H1 (cell line): ENCODE measurements at regions not wholly inside any gene's neighbourhood (a gene's known extent, or its start where the extent isn't known, plus 50 kb on each side); places are given as distances from the start of the nearest gene placed in this dataset.

Experiments used
- CTCF ChIA-PET: fragments of 300-600 bp; sonication (Branson Sonifier 250); formaldehyde crosslinking; loops from one replicate; lab custom pipeline; 2021; ENCODE audit not compliant: partially characterized antibody; lab: Charles Lee
- POLR2A ChIA-PET: fragments of 300-600 bp; sonication (Branson Sonifier 250); formaldehyde crosslinking; loops from one replicate; lab custom pipeline; 2021; ENCODE audit warnings: inconsistent platforms; ENCODE audit not compliant: partially characterized antibody; lab: Charles Lee
- DNase-seq, 2 experiments: peaks; one replicate each; pipeline versions ENCODE4 v3.0.0 to v3.0.0-alpha.2; 2010 to 2022; ENCODE audit warnings: low spot score in 2 of 2, low read depth in 1 of 2, mixed read lengths in 1 of 2
- FAIRE-seq: peaks from 2 replicates; lab custom pipeline; 2011; peaks lifted over from hg19 to GRCh38; lab: Jason Lieb, UNC
- H2AFZ ChIP-seq: 2 replicates; pipeline ENCODE4 v1.8.1; 2012; ENCODE audit warnings: low read length, inconsistent platforms
- H2AK5ac ChIP-seq: 2 replicates; pipeline ENCODE4 v1.6.1; 2013; ENCODE audit warnings: low read depth, low read length
- H2BK120ac ChIP-seq: replicated peaks from 2 replicates; pipeline ENCODE3; 2013; ENCODE audit warnings: low read depth, low read length, inconsistent platforms
- H2BK12ac ChIP-seq: 2 replicates; pipeline ENCODE4 v1.6.1; 2013; ENCODE audit warnings: low read depth, low read length
- H2BK15ac ChIP-seq: 2 replicates; pipeline ENCODE4 v1.6.1; 2013; ENCODE audit warnings: low read length
- H2BK20ac ChIP-seq: 2 replicates; pipeline ENCODE4 v1.6.1; 2013; ENCODE audit warnings: low read length
- H2BK5ac ChIP-seq: 2 replicates; pipeline ENCODE4 v1.6.1; 2013; ENCODE audit warnings: low read depth, low read length
- H3K14ac ChIP-seq: 2 replicates; pipeline ENCODE4 v1.6.1; 2013; ENCODE audit warnings: inconsistent platforms; ENCODE audit not compliant: insufficient read length
- H3K18ac ChIP-seq: 2 replicates; pipeline ENCODE4 v1.6.1; 2013; ENCODE audit warnings: low read length; ENCODE audit errors: extremely low read depth
- H3K23ac ChIP-seq: 2 replicates; pipeline ENCODE4 v1.6.1; 2013; ENCODE audit warnings: inconsistent platforms; ENCODE audit not compliant: insufficient read length
- H3K23me2 ChIP-seq: 2 replicates; pipeline ENCODE4 v1.6.1; 2013; ENCODE audit warnings: low read depth, low read length
- H3K27ac ChIP-seq: 2 replicates; pipeline ENCODE4 v1.6.1; 2011; ENCODE audit warnings: low read depth, low read length, inconsistent platforms
- H3K27me3 ChIP-seq, 4 experiments: replicated peaks in 1 of 4; 1 replicate in 1 of 4; 2 replicates in 3 of 4; pipeline versions ENCODE4 v1.6.1 to v1.8.1; 2011 to 2013; ENCODE audit warnings: low read length in 3 of 4, mild to moderate bottlenecking in 3 of 4, inconsistent platforms in 2 of 4, mixed read lengths in 2 of 4, moderate library complexity in 1 of 4; ENCODE audit not compliant: control insufficient read depth in 3 of 4, insufficient read depth in 3 of 4; ENCODE audit errors: extremely low read depth in 1 of 4
- H3K36me3 ChIP-seq, 4 experiments: 2 replicates each; pipeline versions ENCODE4 v1.6.1 to v1.8.1; 2011 to 2013; ENCODE audit warnings: mild to moderate bottlenecking in 4 of 4, low read length in 3 of 4, moderate library complexity in 2 of 4, control low read depth in 1 of 4, inconsistent platforms in 1 of 4; ENCODE audit not compliant: insufficient read depth in 4 of 4, control insufficient read depth in 2 of 4
- H3K4ac ChIP-seq: replicated peaks from 2 replicates; pipeline ENCODE3; 2013; ENCODE audit warnings: low read length, low read depth, mixed read lengths, inconsistent platforms; ENCODE audit not compliant: insufficient read length
- H3K4me1 ChIP-seq, 4 experiments: replicated peaks in 1 of 4; 1 replicate in 1 of 4; 2 replicates in 3 of 4; pipeline versions ENCODE4 v1.6.1 to v1.8.1; 2011 to 2013; ENCODE audit warnings: low read length in 3 of 4, inconsistent platforms in 2 of 4, mixed read lengths in 1 of 4; ENCODE audit not compliant: insufficient read depth in 4 of 4, control insufficient read depth in 3 of 4
- H3K4me2 ChIP-seq, 2 experiments: 2 replicates each; pipeline versions ENCODE4 v1.6.1 to v1.8.1; 2011 to 2013; ENCODE audit warnings: low read depth in 2 of 2, low read length in 2 of 2, control low read depth in 1 of 2, inconsistent platforms in 1 of 2, mild to moderate bottlenecking in 1 of 2; ENCODE audit not compliant: insufficient read depth in 1 of 2
- H3K4me3 ChIP-seq, 4 experiments: fragments of 200-600, 300-600 bp in 1 of 4; sonication (generic), shearing (Covaris generic), sonication (Bioruptor Twin) in 1 of 4; 2 replicates each; pipeline versions ENCODE4 v1.5.1 to v1.8.1; 2011 to 2016; ENCODE audit warnings: low read length in 4 of 4, low read depth in 3 of 4, control low read depth in 2 of 4, inconsistent platforms in 2 of 4, mild to moderate bottlenecking in 2 of 4, mixed read lengths in 1 of 4, moderate library complexity in 1 of 4; ENCODE audit not compliant: insufficient read depth in 2 of 4; ENCODE audit errors: extremely low read depth in 1 of 4
- H3K56ac ChIP-seq: replicated peaks from 2 replicates; pipeline ENCODE3; 2013; ENCODE audit warnings: low read depth, mild to moderate bottlenecking, mixed read lengths, low read length, inconsistent platforms; ENCODE audit not compliant: insufficient read length
- H3K79me1 ChIP-seq: 2 replicates; pipeline ENCODE4 v1.6.1; 2013; ENCODE audit warnings: low read depth, low read length, control low read depth
- H3K79me2 ChIP-seq, 2 experiments: 2 replicates each; pipeline versions ENCODE4 v1.6.1 to v1.8.1; 2012 to 2013; ENCODE audit warnings: low read length in 2 of 2, mild to moderate bottlenecking in 2 of 2, inconsistent platforms in 1 of 2; ENCODE audit not compliant: insufficient read depth in 2 of 2, control insufficient read depth in 1 of 2
- H3K9ac ChIP-seq, 4 experiments: replicated peaks in 1 of 4; 1 replicate in 1 of 4; 2 replicates in 3 of 4; pipeline versions ENCODE4 v1.6.1 to v1.8.1; 2011 to 2013; ENCODE audit warnings: low read depth in 3 of 4, low read length in 3 of 4, control low read depth in 2 of 4, mild to moderate bottlenecking in 2 of 4, moderate library complexity in 2 of 4, inconsistent platforms in 1 of 4; ENCODE audit errors: extremely low read depth in 1 of 4
- H3K9me3 ChIP-seq, 2 experiments: 2 replicates each; pipeline versions ENCODE4 v1.6.1 to v1.8.1; 2012 to 2013; ENCODE audit warnings: mild to moderate bottlenecking in 2 of 2, moderate library complexity in 2 of 2, control low read depth in 1 of 2, inconsistent platforms in 1 of 2, low read depth in 1 of 2, low read length in 1 of 2, mixed read lengths in 1 of 2; ENCODE audit not compliant: insufficient read depth in 2 of 2
- H4K20me1 ChIP-seq, 2 experiments: replicated peaks in 1 of 2; 2 replicates each; pipeline versions ENCODE3 to v1.8.1; 2011 to 2013; ENCODE audit warnings: inconsistent platforms in 2 of 2, low read length in 2 of 2, mild to moderate bottlenecking in 1 of 2; ENCODE audit not compliant: insufficient read depth in 2 of 2, control insufficient read depth in 1 of 2
- H4K5ac ChIP-seq: 2 replicates; pipeline ENCODE4 v1.6.1; 2013; ENCODE audit warnings: low read length, low read depth, mixed read lengths, inconsistent platforms; ENCODE audit not compliant: insufficient read length
- H4K8ac ChIP-seq: 2 replicates; pipeline ENCODE4 v1.8.0; 2013; ENCODE audit warnings: mild to moderate bottlenecking, moderate library complexity, low read length, inconsistent platforms; ENCODE audit not compliant: insufficient read depth; ENCODE audit errors: extremely low read depth
- H4K91ac ChIP-seq: replicated peaks from 2 replicates; pipeline ENCODE3; 2013; ENCODE audit warnings: low read length, mixed read lengths, inconsistent platforms; ENCODE audit not compliant: insufficient read length
- CBX5 ChIP-seq: fragments of 300-800, 300-1000 bp; sonication (generic); IDR thresholded peaks from 2 replicates; pipeline ENCODE4 v1.7.1; 2016; ENCODE audit warnings: antibody characterized with exemption, low read length, low read depth
- FOSL1 ChIP-seq: IDR thresholded peaks from 2 replicates; pipeline ENCODE4 v1.6.1; 2011; ENCODE audit warnings: mild to moderate bottlenecking, low read depth, low read length, moderate library complexity; ENCODE audit not compliant: insufficient read depth
- JUND ChIP-seq: IDR thresholded peaks from 2 replicates; pipeline ENCODE4 v1.6.1; 2011; ENCODE audit warnings: mild to moderate bottlenecking, improper control_type of control experiment, low read length
- KDM1A ChIP-seq: fragments of 200-600, 300-600 bp; sonication (generic); IDR thresholded peaks from 2 replicates; pipeline ENCODE4 v1.7.1; 2016; ENCODE audit warnings: mild to moderate bottlenecking, low read length, borderline replicate concordance
- POLR2AphosphoS5 ChIP-seq: IDR thresholded peaks from 2 replicates; pipeline ENCODE4 v1.6.1; 2011; ENCODE audit warnings: low read depth, low read length
- RAD21 ChIP-seq, 2 experiments: IDR thresholded peaks in 1 of 2; conservative IDR thresholded peaks in 1 of 2; 2 replicates each; pipeline ENCODE4 v1.6.1; 2011; ENCODE audit warnings: low read depth in 2 of 2, low read length in 2 of 2, improper control_type of control experiment in 1 of 2, inconsistent platforms in 1 of 2, mild to moderate bottlenecking in 1 of 2, moderate library complexity in 1 of 2
- RBBP5 ChIP-seq: IDR thresholded peaks from 2 replicates; pipeline ENCODE4 v1.7.1; 2012; ENCODE audit warnings: low read depth, mild to moderate bottlenecking, inconsistent platforms, low read length, moderate library complexity, borderline replicate concordance
- RNF2 ChIP-seq: fragments of 200-900, 300-1000 bp; sonication (generic); IDR thresholded peaks from 2 replicates; pipeline ENCODE4 v1.7.1; 2016; ENCODE audit warnings: borderline replicate concordance, low read depth, mild to moderate bottlenecking, antibody characterized with exemption, low read length; ENCODE audit not compliant: poor library complexity, severe bottlenecking; ENCODE audit errors: missing control alignments
- SAP30 ChIP-seq: fragments of 300-600 bp; sonication (generic); IDR thresholded peaks from 2 replicates; pipeline ENCODE4 v1.7.1; 2012; ENCODE audit warnings: low read length, moderate library complexity, mild to moderate bottlenecking, inconsistent platforms; ENCODE audit not compliant: insufficient read depth, insufficient replicate concordance
- SIN3A ChIP-seq, 2 experiments: IDR thresholded peaks in 1 of 2; conservative IDR thresholded peaks in 1 of 2; 2 replicates each; pipeline ENCODE4 v1.6.1; 2011 to 2012; ENCODE audit warnings: low read length in 2 of 2, improper control_type of control experiment in 1 of 2, low read depth in 1 of 2, mild to moderate bottlenecking in 1 of 2
- SP1 ChIP-seq: IDR thresholded peaks from 2 replicates; pipeline ENCODE4 v1.6.1; 2011; ENCODE audit warnings: low read depth, low read length
- WGBS, 2 experiments: shearing (Covaris generic) in 1 of 2; methylation state at CpG; one replicate each; pipeline versions ENCODE4 v1.1.6 to v1.1.7; 2013 to 2015; ENCODE audit warnings: low lambda C conversion rate in 2 of 2, mixed read lengths in 2 of 2, inconsistent platforms in 1 of 2, low coverage in 1 of 2, missing lambda C conversion rate in 1 of 2; ENCODE audit not compliant: insufficient replicate concordance in 2 of 2, insufficient coverage in 1 of 2, insufficient read length in 1 of 2; ENCODE audit errors: extremely low coverage in 1 of 2, missing lambda C conversion rate in 1 of 2; 5-methylcytosine and 5-hydroxymethylcytosine counted together
- TF ChIP-seq, protein P1 (sequence below): IDR thresholded peaks from 2 replicates; pipeline ENCODE4 v1.6.1; 2012; ENCODE audit warnings: low read length, inconsistent platforms

DNA sequence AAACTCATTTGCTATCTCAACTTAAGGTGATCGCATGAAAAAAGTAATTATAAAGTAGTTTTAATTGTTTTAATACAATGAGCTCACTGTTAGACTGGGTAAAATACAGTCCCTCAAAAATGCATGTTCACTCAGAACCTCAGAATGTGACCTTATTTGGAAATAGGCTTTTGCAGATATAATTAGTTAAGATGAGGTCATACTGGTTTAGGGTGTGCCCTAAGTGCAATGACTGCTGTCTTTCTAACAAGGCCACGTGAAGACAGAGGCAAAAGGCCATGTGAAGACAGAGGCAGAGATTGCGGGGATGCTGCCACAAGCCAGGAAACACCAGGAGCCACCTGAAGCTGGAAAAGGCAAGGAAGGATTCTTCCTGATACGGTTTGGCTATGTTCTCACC, 262.1 kb downstream of the NKX6-1 start:
- no peak overlapping the region for H3K56ac ChIP-seq
- H3K4me2 ChIP-seq = no peak overlapping the region
- no peaks in the 10 kb centered on the region for H3K79me1 ChIP-seq
- H3K4me1 ChIP-seq = no peaks in the 10 kb centered on the region
- no peak overlapping the region for H3K27ac ChIP-seq
- WGBS, 2 experiments = 92% methylated on average over 4 of the region's 4 CpGs; no CpG with 5 or more reads in 1 of the 2 experiments
- H3K36me3 ChIP-seq = no peaks in the 10 kb centered on the region
- H3K9ac ChIP-seq = no peak overlapping the region
- no peak overlapping the region for H3K4ac ChIP-seq
- no peak overlapping the region for H2BK120ac ChIP-seq
- ChIA-PET CTCF (interaction anchor here (1.0 kb wide), 1 partner anchor 22 kb away, joined by 3 read pairs; no protein-coding TSS in a partner anchor), POLR2A (no interaction called here)
- no peaks in the 10 kb centered on the region for H4K20me1 ChIP-seq
- no peak overlapping the region for H4K5ac ChIP-seq
- H4K91ac ChIP-seq = no peak overlapping the region
- no peak overlapping the region for H2BK12ac ChIP-seq
- FAIRE-seq (no peak), DNase-seq (no peak)
- H3K79me2 ChIP-seq = no peaks in the 10 kb centered on the region
- H2BK15ac ChIP-seq = no peak overlapping the region
- H3K14ac ChIP-seq = no peak overlapping the region
- no peak overlapping the region for H3K4me3 ChIP-seq
- H4K8ac ChIP-seq = no peak overlapping the region
- no peak overlapping the region for H2AFZ ChIP-seq
- H3K18ac ChIP-seq = no peak overlapping the region
- no peaks in the 10 kb centered on the region for H3K23me2 ChIP-seq
- H2BK20ac ChIP-seq = no peak overlapping the region
- H3K9me3 ChIP-seq = no peaks in the 10 kb centered on the region
- no peak overlapping the region for H3K23ac ChIP-seq
- H2BK5ac ChIP-seq = no peak overlapping the region
- no peak overlapping the region for H2AK5ac ChIP-seq
- H3K27me3 ChIP-seq = no peaks in the 10 kb centered on the region
- TF ChIP-seq KDM1A (no peak), SAP30 (no peak), CBX5 (no peak), RNF2 (no peak), SP1 (no peak), POLR2AphosphoS5 (no peak), RBBP5 (no peak), JUND (no peak), SIN3A (conservative IDR thresholded peaks at IDR 0.05 in 1 of 2, IDR thresholded peaks at IDR 0.05 in 1 of 2; ENCODE audit: low read depth in 1 of 2, low read length in 2 of 2) (no peak), RAD21 (IDR thresholded peaks at IDR 0.05 in 1 of 2, conservative IDR thresholded peaks at IDR 0.05 in 1 of 2; ENCODE audit: low read depth in 2 of 2, low read length in 2 of 2) (no peak), FOSL1 (no peak)
- TF ChIP-seq, protein P1, sequence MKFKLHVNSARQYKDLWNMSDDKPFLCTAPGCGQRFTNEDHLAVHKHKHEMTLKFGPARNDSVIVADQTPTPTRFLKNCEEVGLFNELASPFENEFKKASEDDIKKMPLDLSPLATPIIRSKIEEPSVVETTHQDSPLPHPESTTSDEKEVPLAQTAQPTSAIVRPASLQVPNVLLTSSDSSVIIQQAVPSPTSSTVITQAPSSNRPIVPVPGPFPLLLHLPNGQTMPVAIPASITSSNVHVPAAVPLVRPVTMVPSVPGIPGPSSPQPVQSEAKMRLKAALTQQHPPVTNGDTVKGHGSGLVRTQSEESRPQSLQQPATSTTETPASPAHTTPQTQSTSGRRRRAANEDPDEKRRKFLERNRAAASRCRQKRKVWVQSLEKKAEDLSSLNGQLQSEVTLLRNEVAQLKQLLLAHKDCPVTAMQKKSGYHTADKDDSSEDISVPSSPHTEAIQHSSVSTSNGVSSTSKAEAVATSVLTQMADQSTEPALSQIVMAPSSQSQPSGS = no peak
